CD14-positive monocyte (primary cell): ENCODE measurements at regions not wholly inside any gene's neighbourhood (a gene's known extent, or its start where the extent isn't known, plus 50 kb on each side); places are given as distances from the start of the nearest gene placed in this dataset.

Experiments used
- DNase-seq, 3 donors: peaks; one replicate each; pipeline ENCODE4 v3.0.0-alpha.2; 2011 to 2022
- H2AFZ ChIP-seq: 2 replicates; pipeline ENCODE4 v1.6.0; 2012; ENCODE audit warnings: mild to moderate bottlenecking, low read depth, low read length, inconsistent platforms; ENCODE audit not compliant: insufficient read depth, poor library complexity, severe bottlenecking
- H3K27ac ChIP-seq, 2 donors: 1 replicate in 1 of 2; 2 replicates in 1 of 2; pipeline ENCODE4 v1.5.1; 2012 to 2013; ENCODE audit warnings: low read length in 2 of 2, control low read depth in 1 of 2, inconsistent platforms in 1 of 2, low read depth in 1 of 2, mild to moderate bottlenecking in 1 of 2
- H3K27me3 ChIP-seq, 2 donors: one replicate each; pipeline versions ENCODE4 v1.6.0 to v1.6.1; 2011 to 2013; ENCODE audit warnings: low read length in 2 of 2; ENCODE audit not compliant: control insufficient read depth in 2 of 2, insufficient read depth in 2 of 2
- H3K36me3 ChIP-seq, 2 donors: replicated peaks in 1 of 2; 1 replicate in 1 of 2; 2 replicates in 1 of 2; pipeline versions ENCODE4 v1.5.1 to v1.6.1; 2012 to 2013; ENCODE audit warnings: low read length in 2 of 2, control low read depth in 1 of 2, inconsistent platforms in 1 of 2, mild to moderate bottlenecking in 1 of 2; ENCODE audit not compliant: insufficient read depth in 2 of 2, control insufficient read depth in 1 of 2
- H3K4me1 ChIP-seq, 2 donors: 1 replicate in 1 of 2; 2 replicates in 1 of 2; pipeline versions ENCODE4 v1.5.1 to v1.6.1; 2012 to 2013; ENCODE audit warnings: low read length in 2 of 2, control low read depth in 1 of 2, inconsistent platforms in 1 of 2, mild to moderate bottlenecking in 1 of 2, moderate library complexity in 1 of 2; ENCODE audit not compliant: insufficient read depth in 2 of 2, control insufficient read depth in 1 of 2
- H3K4me2 ChIP-seq: replicated peaks from 2 replicates; pipeline ENCODE3; 2012; ENCODE audit warnings: low read length, moderate library complexity, mild to moderate bottlenecking; ENCODE audit not compliant: poor library complexity, severe bottlenecking; ENCODE audit errors: extremely low read depth
- H3K4me3 ChIP-seq, 3 experiments: fragments of 200-600 bp in 1 of 3; sonication (generic) in 1 of 3; replicated peaks in 1 of 3; 1 replicate in 2 of 3; 2 replicates in 1 of 3; pipeline ENCODE4 v1.5.1; 2011 to 2013; ENCODE audit warnings: low read length in 3 of 3, mild to moderate bottlenecking in 3 of 3, control low read depth in 2 of 3, low read depth in 2 of 3, inconsistent platforms in 1 of 3, moderate library complexity in 1 of 3
- H3K79me2 ChIP-seq: 2 replicates; pipeline ENCODE4 v1.6.0; 2012; ENCODE audit warnings: mild to moderate bottlenecking, control low read depth, inconsistent platforms, low read length, moderate library complexity; ENCODE audit not compliant: insufficient read depth
- H3K9ac ChIP-seq: 2 replicates; pipeline ENCODE4 v1.6.0; 2017; ENCODE audit warnings: low read length, mild to moderate bottlenecking; ENCODE audit not compliant: insufficient read depth, poor library complexity, severe bottlenecking
- H3K9me3 ChIP-seq, 2 donors: replicated peaks in 1 of 2; 1 replicate in 1 of 2; 2 replicates in 1 of 2; pipeline versions ENCODE4 v1.5.1 to v1.6.1; 2012 to 2013; ENCODE audit warnings: low read length in 2 of 2, control low read depth in 1 of 2; ENCODE audit not compliant: control insufficient read depth in 1 of 2, insufficient read depth in 1 of 2
- H4K20me1 ChIP-seq: 2 replicates; pipeline ENCODE4 v1.6.0; 2012; ENCODE audit warnings: mild to moderate bottlenecking, low read length, control low read depth, moderate library complexity; ENCODE audit not compliant: insufficient read depth
- H3K27ac Mint-ChIP-seq, 7 donors: one replicate each; pipeline ENCODE4 v1.8.0; 2020; ENCODE audit warnings: mild to moderate bottlenecking in 7 of 7, mixed read lengths in 7 of 7, moderate library complexity in 6 of 7, inconsistent platforms in 2 of 7
- H3K27me3 Mint-ChIP-seq, 3 donors: one replicate each; pipeline ENCODE4 v1.8.0; 2021 to 2022; ENCODE audit warnings: low read depth in 3 of 3, mild to moderate bottlenecking in 3 of 3, mixed read lengths in 3 of 3, moderate library complexity in 3 of 3, inconsistent platforms in 1 of 3
- H3K36me3 Mint-ChIP-seq, 2 donors: one replicate each; pipeline ENCODE4 v1.8.0; 2020; ENCODE audit warnings: mixed read lengths in 2 of 2, inconsistent platforms in 1 of 2, mild to moderate bottlenecking in 1 of 2
- H3K4me1 Mint-ChIP-seq: one replicate; pipeline ENCODE4 v1.8.0; 2020; ENCODE audit warnings: mild to moderate bottlenecking, mixed read lengths
- H3K4me3 Mint-ChIP-seq, 2 donors: one replicate each; pipeline ENCODE4 v1.8.0; 2020; ENCODE audit warnings: mild to moderate bottlenecking in 2 of 2, mixed read lengths in 2 of 2, moderate library complexity in 1 of 2
- H3K9me3 Mint-ChIP-seq, 7 donors: one replicate each; pipeline ENCODE4 v1.8.0; 2020 to 2022; ENCODE audit warnings: mixed read lengths in 7 of 7, mild to moderate bottlenecking in 6 of 7, moderate library complexity in 6 of 7, inconsistent platforms in 2 of 7
- WGBS: methylation state at CpG from one replicate; pipeline ENCODE4 v1.1.5; 2013; ENCODE audit warnings: missing lambda C conversion rate; ENCODE audit not compliant: insufficient coverage; 5-methylcytosine and 5-hydroxymethylcytosine counted together
- intact Hi-C, 2 donors: fragments of 100-400 bp; cut with micrococcal nuclease; formaldehyde crosslinking; loops; one replicate each; pipeline versions ENCODE4 v1.15.0 to v1.15.1; 2023
- TF ChIP-seq, protein P1 (sequence below): fragments of 200-600 bp; IDR thresholded peaks from one replicate; pipeline ENCODE4 v1.8.0; 2022; ENCODE audit warnings: antibody characterized with exemption, mild to moderate bottlenecking

DNA sequence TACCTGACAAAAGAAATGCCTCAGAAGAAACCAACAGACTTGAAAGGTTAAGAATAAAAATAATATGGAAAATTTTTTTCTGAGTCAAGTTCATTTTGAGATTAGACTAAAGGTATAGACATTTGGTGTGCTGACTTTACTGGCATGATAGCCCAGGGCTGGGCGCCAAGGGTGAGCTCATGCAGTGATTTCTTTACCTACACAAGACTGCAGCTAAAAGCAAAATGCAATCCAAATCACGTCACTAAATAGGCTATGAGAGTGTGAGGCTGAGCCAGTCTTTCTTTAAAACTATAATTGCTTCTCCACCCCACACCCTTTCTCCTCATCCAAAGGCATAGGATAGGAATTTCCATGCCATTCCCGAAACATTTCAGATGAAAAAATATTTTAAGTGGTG is 196.5 kb downstream of the FAM76B start:
- H3K79me2 ChIP-seq, result no peaks in the 10 kb centered on the region
- H3K27me3 Mint-ChIP-seq, result peaks cover 0 to 5% (median 0%) of the 10 kb centered on the region in 3 donors
- WGBS, result no CpG with 5 or more reads among the region's 3 CpGs
- H3K4me2 ChIP-seq, result no peak overlapping the region
- H3K9me3 Mint-ChIP-seq, result peaks cover 0 to 2% (median 0%) of the 10 kb centered on the region in 7 donors
- H3K36me3 ChIP-seq, result no peaks in the 10 kb centered on the region
- no peak overlapping the region for H3K27ac Mint-ChIP-seq
- TF ChIP-seq, protein P1, sequence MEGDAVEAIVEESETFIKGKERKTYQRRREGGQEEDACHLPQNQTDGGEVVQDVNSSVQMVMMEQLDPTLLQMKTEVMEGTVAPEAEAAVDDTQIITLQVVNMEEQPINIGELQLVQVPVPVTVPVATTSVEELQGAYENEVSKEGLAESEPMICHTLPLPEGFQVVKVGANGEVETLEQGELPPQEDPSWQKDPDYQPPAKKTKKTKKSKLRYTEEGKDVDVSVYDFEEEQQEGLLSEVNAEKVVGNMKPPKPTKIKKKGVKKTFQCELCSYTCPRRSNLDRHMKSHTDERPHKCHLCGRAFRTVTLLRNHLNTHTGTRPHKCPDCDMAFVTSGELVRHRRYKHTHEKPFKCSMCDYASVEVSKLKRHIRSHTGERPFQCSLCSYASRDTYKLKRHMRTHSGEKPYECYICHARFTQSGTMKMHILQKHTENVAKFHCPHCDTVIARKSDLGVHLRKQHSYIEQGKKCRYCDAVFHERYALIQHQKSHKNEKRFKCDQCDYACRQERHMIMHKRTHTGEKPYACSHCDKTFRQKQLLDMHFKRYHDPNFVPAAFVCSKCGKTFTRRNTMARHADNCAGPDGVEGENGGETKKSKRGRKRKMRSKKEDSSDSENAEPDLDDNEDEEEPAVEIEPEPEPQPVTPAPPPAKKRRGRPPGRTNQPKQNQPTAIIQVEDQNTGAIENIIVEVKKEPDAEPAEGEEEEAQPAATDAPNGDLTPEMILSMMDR, result no peak
- no peaks in the 10 kb centered on the region for H3K36me3 Mint-ChIP-seq
- no peak overlapping the region for H3K9ac ChIP-seq
- no peak overlapping the region for H3K27ac ChIP-seq
- intact Hi-C loops, result no loop called here
- H3K9me3 ChIP-seq, result no peaks in the 10 kb centered on the region
- H2AFZ ChIP-seq, result no peak overlapping the region
- H4K20me1 ChIP-seq, result no peaks in the 10 kb centered on the region
- H3K27me3 ChIP-seq, result no peaks in the 10 kb centered on the region
- no peaks in the 10 kb centered on the region for H3K4me1 Mint-ChIP-seq
- DNase-seq, result no peak
- no peak overlapping the region for H3K4me3 Mint-ChIP-seq
- no peaks in the 10 kb centered on the region for H3K4me1 ChIP-seq
- no peak overlapping the region for H3K4me3 ChIP-seq

DNA sequence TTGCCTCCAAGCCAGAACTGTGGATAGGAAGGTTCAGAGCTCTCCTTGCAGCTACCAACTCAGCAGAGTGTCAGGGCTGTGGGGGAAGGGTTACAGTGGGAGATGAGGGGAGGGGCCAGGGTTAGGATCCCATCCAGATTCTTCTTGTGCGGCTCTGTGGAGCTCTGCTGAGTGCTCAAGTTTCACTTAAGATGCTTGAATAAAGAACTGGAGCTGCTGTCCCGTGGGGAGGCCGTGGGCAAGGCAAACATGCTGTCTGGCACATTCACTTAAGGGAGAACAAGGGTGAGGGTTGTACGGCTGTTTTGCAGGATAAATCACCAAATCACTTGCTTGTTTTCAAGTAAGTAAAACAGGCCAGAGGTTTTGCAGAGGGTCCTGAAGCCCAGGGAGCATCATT is 197.1 kb downstream of the FAM76B start:
- Histone ChIP-seq H3K4me2 (no peak overlapping the region), H4K20me1 (no peaks in the 10 kb centered on the region), H3K9me3 (no peaks in the 10 kb centered on the region), H3K27me3 (no peaks in the 10 kb centered on the region), H3K79me2 (no peaks in the 10 kb centered on the region), H2AFZ (no peak overlapping the region), H3K4me1 (no peaks in the 10 kb centered on the region), H3K4me3 (no peak overlapping the region), H3K36me3 (no peaks in the 10 kb centered on the region), H3K27ac (no peak overlapping the region), H3K9ac (no peak overlapping the region)
- H3K36me3 Mint-ChIP-seq, result no peaks in the 10 kb centered on the region
- no peak overlapping the region for H3K4me3 Mint-ChIP-seq
- peaks cover 0 to 5% (median 0%) of the 10 kb centered on the region in 3 donors for H3K27me3 Mint-ChIP-seq
- TF ChIP-seq, protein P1, result no peak
- no peak overlapping the region for H3K27ac Mint-ChIP-seq
- intact Hi-C loops, result no loop called here
- DNase-seq, result no peak
- peaks cover 0 to 2% (median 0%) of the 10 kb centered on the region in 7 donors for H3K9me3 Mint-ChIP-seq
- no peaks in the 10 kb centered on the region for H3K4me1 Mint-ChIP-seq
- 92% methylated on average over 4 of the region's 4 CpGs for WGBS
